ENCODE measurements at regions not wholly inside any gene's neighbourhood (a gene's known extent, or its start where the extent isn't known, plus 50 kb on each side); places are given as distances from the start of the nearest gene placed in this dataset.
A peak's percentile ranks its signal among the peaks of the same experiment; 100 is the strongest.

DNA sequence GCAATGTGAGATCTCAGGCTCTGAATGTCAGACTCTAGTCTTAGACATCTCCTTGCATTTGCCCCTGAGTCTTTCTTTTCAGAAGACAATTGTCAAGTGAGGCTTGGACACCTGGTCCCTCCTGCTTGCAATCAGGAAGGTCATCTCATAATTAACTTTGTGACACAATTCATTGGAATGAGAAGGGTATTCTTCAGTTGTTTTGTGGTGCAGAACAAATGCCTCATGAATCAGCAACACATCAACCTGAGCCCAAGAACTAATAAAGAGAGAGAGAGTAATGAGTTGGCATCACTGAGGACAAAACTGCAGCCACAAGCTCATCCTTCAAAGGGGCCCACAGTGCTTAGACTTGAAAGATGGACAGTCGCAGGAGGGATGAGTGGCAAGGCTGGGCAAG, 375.8 kb downstream of the INSC start:
- no peak for DNase-seq

DNA sequence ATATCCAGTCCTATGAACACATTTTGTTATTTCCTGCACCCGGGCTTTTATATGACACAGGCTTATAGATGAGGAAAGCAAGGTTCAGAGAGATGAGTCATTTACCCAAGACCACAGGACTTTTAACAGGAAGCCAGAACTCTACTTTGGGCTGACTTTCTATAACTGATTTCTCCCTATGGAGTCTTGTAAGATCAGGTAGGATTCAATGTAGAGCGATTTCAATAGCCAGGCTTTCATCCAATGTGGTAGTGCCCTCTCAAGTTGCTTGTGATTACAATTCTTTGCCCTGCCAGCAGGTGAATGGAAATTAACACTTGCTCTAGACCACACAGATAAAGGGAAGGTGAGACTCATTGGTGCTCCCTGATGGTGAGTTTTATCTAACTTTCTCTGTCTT, 378.3 kb downstream of the INSC start:
- DNase-seq = peak; percentile 46

DNA sequence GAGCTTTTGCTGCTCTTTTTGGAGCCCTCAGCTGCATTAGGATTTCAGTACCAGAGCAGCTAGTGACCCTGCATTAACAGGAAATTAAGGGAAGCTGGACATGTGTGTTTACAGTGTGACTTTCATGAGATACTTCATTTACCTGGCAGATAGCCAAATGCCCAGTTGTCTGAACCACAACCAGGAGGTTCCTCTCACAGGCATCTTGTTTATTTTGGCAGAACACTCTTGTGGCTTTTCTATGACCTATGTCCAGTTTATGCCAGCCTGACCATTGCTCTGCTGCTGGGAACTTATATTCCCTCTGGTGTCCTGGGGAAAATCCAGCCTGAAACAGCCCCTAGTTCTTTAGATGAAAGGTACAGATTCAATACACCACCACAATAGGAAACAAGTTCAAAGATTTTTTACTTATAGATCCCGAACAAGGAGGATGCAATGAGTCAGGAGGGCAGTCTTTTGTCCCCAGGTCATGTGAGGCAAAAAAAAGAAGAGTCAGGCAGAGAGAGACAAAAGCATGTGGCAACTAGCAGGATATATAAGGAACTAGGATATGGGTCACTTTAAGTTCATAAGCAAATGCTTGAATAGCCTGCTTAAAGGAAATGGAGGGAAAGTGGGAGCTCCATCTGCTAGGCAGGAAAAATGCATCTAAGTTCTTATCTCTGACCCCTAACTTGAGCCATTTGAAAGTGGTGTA, 379.3 kb downstream of the INSC start:
- no peak for DNase-seq

DNA sequence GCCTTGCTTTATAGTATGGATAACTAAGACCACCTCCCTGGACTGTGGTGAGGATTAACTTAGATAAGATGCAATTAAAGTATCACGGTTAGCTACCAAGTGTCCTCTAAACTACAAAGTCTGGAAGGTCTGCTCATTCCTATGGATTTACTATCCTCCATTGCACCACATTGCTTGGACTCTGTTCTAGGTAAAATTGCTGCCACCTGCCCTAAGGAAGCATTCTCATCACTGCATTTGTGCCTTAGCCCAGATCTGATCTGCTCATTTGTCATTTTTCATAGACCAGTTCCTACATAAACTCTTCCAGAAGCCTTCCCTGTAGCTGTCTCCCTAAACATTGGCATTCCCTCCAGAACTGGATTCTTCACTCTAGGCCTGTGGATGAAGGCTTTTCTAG, 380.0 kb downstream of the INSC start:
- DNase-seq = no peak

DNA sequence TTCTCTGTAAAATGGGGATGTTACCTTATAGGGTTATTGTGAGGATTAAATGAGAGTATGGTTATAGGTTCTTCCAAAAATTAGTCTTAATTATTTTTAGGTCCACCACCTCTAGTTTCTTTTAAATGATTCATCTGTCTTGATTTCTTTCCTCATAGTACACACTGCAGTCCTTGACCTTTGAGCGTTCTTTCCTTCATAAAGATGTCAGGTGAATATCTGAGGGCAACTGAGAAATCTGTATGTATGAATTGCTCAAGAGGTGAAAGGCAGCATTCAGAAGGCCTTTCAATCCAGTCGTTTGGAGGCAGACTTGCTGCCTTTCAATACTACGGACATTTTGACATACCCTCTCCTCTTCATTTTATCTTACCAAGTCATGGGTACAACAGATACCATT, 380.7 kb downstream of the INSC start:
- DNase-seq = no peak

DNA sequence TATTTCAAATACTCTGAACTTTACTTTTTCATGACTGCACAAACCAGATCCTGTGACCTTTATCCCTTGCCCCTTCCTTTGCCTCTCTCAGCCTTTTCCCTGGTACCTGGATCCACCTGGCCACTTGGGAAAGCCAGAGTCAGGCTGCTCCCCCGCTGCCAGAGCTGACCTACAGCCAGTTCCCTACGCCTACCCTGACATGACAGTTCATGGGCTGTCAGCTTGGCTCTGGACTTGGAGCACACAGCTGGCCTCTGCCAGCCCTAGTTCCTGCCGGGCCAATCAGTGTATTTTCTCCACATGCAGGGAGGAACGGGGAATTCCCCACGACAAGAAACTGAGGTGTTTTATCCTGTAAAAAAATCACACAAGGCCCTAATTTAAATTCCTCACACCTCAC, 382.6 kb downstream of the INSC start:
- no peak for DNase-seq

DNA sequence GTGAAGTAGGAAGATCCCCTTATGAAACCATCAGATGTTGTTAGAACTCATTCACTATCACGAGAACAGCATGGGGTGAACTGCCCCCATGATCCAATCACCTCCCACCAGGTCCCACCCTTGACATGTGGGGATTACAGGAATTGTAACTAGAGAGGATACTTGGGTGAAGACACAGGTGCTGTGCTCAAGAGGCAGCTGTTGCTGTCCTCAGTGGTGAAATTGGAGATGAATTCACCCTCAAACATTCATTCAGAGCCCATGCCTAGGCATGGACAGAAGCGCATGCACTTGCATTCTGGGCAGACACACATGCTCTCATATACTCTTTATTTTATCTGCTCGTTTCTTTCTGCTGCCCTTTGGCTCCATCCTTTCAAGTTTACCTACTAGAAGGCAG, 385.0 kb downstream of the INSC start:
- DNase-seq = no peak

DNA sequence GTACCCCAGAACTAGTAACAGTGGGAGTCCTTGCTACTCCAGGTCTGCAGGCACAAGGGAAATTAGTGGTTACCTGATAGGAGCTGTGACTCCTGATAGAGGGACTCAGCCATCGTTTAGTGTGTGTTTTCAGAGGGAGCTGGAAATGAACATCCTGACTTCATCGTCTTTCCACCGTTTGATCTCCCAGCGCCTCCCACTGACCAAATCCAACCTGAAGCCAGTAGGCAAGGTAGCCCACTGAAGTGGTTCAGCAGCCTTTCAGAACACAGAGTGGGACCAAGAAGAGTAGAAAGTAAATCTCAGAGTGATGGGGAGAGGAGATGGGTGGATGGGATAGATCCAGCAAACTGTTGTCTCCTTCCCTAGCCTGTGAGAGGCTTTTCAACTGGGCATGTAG, 385.9 kb downstream of the INSC start:
- no peak for DNase-seq

DNA sequence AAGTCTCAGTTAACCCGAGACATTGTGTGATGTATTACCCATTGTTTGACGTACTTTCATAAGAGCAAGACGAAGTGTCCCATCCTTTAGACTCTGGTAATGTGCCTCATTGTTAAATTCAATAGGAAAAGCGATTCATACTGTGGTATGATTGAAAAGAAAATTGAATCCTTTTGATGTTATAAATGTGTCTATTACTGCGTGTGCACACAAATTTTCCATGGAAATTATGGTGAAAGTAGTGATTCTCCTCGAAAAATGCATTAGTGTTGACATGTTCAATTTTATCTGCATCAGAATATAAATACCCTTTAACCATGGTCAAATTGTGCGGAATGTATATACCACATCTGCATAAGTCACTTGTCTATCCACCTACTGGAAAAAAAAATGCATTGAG, 386.8 kb downstream of the INSC start:
- DNase-seq = no peak

DNA sequence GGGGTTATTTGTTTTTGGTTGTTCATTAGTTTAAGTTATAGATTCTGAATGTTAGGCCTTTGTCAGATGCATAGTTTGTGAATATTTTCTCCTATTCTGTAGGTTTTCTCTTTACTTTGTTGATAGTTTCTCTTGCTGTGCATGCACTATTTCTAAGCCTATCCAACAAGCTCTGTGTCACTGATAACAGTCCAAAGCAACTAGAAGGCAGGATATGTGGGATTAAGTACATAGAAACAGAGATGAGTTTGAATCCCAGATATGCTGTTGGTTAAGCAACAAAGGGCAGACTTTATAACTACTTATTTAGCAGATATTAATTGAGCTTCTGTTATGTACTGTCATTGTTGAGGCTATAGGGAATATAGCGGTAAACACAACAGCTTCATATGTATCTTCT, 390.4 kb downstream of the INSC start:
- no peak for DNase-seq

DNA sequence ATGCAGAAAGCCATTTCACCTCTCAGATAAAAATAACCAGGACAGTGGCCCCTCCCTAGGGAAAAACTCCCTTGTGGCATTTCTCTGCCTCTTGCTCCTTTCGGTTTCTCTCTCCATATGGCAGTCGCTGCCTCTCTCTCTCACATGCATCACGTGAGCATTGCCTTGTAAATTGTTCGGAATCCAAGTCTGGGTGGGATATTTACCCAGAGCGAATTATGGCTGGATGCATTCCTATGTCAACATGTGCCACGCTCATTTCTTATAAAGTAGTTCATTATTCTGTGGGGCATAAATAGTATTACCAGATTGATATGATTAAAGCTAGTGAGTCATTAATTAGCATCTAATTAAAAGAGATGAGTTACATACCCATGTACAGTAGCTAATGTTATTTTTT, 392.9 kb downstream of the INSC start:
- DNase-seq = peak; percentile 22

DNA sequence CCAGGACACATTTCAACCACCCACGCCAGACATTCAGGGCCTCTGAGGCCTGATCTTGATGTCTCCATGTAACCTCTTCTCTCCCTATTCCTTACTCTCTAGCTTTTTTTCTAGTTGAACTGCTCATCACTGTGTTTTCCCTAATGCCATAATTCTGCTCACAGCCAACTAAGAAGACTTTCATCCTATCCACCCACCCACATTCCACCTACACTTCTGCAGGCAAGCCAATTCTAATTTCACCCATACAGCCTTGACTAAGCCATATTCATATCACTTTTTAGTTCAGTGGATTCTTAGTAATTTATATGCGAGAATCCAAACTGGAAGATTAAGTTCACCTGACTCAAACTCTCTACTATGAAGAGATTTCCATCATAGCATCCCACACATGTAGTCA, 394.4 kb downstream of the INSC start:
- no peak for DNase-seq

DNA sequence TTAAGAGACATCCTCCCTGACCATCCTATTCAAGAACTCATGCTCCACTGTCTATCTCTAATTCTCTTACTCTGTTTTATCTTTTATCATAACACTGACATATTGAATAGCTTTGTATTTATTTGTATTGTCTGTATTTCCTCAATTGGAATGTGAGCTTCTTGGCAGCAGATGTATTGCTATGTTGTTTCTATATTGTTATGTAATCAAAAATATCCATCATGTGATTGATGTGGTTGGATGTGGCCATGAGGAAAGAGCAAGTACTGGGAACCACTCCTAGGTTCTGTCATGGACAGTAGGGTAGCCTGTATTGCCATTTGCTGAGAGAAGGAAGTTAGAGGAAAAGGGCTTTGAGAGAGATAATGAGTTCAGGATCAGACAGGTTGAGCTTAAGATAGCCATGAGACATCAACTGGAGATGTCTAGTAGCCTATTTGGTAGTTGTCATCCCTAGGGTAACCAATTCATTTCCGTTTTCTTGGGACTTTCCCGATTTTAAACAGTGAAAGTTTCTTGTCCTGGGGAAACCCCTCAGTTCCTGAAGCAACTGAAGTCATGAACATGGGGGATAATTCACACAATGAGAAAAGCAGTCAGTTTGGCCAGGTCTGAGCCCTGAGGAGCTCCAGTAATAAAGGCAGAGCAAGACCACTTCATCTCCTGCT, 404.5 kb downstream of the INSC start:
- DNase-seq = no peak

DNA sequence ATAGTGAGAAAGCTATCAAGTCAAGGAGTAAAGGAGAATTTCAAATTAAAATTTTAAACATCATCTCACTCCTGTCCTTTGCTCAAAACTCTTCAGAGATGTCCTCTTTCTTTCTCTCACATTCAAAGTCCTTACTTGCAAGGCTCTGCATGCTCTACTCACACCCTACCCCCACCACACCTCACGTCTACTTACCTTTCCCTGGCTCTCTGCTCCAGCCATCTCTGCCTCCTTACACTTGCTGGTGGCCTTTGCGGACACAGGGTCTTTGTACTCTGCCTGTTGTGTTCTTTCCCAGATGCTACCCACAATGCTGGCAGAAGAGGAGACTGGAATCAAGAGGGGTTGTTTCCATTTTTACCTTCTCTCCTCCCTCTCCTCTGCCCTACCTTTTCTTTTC, 405.2 kb downstream of the INSC start:
- no peak for DNase-seq

DNA sequence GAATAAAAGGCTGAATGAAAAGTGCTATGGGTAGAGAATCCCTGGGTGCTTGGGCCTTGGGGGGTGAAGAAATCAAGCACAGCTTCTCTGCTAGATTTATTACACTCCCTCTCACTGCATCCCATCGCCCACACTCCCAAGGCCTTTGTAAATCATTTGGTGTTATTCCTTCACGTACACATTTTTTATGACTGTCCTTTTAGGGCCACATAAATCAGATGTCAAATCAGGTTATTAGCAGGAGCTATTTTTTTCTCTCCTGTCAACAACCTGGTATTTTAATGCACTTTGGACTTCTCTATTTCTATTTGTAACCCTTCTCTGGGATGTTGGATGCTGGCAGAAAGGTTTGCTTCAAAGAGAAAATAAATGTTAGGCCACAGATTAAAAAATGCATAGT, 408.8 kb downstream of the INSC start:
- DNase-seq = no peak

DNA sequence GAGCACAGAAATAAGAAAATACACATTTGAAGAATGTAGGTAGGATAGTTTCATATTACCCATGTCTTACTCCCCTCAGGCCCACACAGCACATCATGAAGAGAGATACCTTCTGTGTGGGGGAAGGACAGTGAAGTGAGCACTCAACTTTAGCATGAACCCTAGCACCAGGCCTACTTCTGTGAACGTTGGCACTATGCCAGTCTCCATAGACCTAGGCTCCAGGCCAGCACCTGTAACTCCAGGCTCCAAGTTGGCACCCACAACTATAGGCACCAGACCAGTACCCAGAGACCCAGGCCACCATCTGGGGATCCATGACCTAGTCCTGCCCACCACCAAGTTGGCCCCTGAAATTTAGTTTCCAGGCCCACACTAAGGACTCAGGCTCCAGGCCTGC, 410.9 kb downstream of the INSC start:
- no peak for DNase-seq

DNA sequence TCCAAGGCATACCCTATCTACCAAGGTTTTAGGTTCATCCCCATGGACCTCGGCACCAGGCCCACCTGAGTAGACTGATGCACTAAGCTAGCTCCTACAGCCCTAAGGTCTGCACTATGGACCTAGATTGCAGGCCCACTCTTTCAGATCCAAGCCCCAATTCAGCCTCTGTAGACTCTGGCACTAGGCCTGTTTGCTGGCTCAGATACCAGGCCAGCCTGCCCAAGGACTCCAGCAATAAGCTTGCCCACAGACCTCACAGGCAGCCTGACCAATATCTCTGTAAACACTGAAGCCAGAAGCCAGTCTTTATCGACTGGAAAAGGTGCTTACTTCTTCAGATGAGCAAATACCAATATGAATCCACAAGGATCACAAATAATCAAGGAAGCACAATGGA, 411.3 kb downstream of the INSC start:
- DNase-seq = no peak

DNA sequence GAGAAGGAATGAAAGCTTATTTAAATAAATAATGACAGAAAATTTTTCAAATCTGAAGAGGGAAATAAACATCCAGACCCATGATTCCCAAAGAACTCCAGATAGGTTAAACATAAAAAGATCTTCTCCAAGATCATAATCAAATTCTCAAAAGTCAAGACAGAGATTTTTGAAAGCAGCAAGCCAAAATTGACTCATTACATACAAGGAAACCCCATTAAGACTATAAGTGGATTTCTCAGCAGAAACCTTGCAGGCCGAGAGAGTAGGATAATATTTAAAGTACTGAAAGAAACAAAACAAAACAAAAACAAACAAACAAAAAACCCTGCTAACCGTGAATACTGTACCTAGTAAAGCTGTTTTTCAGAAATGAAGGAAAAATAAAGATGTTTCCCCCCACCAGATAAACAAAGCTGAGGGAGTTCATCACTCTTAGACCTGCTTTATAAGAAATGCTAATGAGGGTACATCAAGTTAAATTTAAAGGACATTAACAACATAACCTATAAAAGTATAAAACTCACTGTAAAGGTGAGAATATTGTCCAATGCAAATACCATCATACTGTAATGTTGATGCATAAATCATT, 412.2 kb downstream of the INSC start:
- no peak for DNase-seq

DNA sequence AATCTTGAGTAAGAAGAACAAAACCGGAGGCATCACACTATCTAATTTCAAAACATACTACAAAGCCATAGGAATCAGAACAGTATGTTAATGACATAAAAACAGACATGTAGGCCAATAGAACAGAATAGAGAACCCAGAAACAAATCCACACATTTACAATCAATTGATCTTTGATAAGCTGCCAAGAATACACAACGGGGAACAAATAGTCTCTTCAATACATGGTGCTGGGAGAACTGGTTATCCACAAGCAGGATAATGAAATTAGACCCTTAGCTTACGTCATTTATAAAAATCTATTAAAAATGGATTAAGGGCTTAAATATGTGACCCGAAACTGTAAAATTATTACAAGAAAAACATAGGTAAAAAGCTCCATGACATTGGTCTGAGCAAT, 417.7 kb downstream of the INSC start:
- DNase-seq = no peak

DNA sequence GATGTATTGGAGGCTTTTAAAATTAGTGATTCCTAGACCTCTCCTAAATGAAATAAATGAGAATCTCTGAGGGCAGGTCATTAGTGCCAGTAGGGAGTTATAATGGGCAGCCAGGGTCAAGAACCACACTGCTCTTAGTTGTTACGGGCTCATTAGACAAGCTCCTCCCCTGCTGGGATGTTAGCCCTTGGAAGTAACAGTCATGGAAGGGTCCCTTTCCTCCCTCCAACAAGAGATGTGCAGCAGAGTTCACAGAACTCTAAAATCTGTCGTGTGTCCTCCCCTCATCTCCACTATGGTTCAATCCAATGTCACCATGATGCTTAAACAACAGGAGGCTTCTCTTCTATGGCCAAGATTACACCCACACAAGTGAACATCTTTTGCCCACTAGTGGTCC, 419.5 kb downstream of the INSC start:
- DNase-seq = no peak

DNA sequence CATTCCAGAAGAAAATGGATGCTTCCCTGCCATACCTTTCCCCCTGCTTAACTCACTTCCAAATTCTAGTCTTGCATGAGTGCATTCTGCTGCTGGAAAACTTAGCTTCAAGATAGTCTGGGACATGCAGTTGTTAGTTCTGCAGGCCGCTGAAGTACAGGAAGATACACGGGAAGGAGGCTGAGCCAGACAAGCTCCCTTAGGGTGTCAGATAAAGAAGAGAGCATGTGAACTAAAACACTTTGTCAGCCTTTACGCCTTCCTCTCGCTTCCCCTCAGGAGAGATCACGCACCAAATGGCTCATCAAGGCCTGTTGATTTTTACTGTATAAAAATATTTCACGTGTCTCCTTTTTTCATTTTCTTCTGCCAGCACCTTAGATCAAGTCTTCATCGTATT, 420.7 kb downstream of the INSC start:
- no peak for DNase-seq

DNA sequence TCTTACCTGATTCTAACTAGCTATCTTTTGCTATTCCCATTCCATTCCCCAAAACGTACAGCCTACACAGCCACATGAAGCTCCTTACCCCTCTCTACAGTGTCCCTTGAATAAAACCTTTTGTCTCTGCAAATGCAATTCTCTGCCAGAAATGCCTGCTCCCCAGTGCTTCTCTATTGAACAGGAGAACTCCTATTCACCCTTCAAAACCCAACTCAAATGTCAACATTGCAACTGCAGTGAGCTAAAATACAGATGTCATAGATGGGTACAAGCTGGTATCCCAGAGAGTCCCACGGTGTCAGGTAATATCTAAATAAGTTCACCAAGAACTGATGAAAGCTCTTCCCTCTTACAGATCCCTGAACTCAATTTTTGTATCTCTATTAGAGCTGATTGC, 421.7 kb downstream of the INSC start:
- no peak for DNase-seq

DNA sequence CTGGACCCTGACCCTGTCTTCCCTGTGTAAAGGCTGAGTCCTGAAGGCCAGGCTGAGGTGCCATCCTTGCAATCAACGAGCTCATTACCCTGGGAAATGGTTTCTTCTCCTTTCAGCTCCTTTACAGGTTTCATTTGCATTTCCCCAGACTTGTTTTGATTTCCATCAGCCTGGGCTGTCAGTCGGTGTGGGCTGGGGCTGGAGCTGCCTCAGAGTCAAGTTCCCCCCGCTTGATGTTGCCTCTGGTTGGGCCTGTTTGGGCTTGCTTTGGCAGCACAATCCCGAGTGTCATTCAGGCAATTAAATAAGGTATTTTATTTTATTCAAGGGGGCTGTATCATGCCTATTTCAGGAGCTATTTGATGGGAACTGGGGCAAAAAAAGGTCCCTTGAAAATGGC, 424.9 kb downstream of the INSC start:
- no peak for DNase-seq

DNA sequence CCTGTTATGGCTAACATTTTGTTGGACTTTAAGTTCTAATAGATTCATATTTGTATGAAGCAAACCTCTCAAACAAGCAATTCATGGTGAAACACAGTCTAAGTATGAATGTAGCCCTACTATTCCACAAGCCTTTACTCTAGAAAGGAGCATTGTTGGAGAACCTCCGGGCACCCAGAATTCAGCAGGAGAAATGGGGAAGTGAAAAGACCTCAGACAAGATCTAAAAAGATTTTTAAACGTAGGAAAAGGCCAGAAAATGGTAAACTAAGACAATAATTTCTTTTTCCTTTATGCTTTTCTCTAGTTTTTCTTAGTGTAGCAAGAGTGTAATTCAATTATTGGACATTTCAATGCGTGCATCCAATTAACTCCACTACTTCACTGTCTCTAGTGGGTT, 426.4 kb downstream of the INSC start:
- no peak for DNase-seq

DNA sequence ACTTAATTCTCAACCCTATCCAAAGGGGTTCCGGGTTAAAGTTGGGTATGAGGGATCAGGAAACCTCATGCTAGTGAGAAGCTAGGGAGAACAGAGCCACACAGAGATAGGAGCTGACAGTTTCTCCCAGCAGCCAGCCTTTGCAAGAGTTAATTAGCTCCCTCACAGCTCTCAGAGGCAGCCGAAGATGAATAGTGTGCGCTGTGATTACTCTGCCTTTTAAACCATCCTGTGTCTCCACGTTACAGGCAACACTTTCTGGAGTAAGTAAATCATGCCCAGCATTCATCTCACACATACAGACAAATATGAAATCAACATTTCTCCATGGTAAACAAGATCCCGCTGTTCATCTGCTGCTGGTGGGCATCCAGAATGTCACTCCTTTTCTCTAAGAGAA, 429.6 kb downstream of the INSC start:
- DNase-seq = no peak

Data from fibroblast of skin of right biceps (primary cell).